ENCODE measurements at regions not wholly inside any gene's neighbourhood (a gene's known extent, or its start where the extent isn't known, plus 50 kb on each side); places are given as distances from the start of the nearest gene placed in this dataset.
"Not testable (repeated sequence)": the region's sequence is repeated elsewhere in the genome, so short reads cannot be mapped to it uniquely, and the experiment has no call there.

DNA sequence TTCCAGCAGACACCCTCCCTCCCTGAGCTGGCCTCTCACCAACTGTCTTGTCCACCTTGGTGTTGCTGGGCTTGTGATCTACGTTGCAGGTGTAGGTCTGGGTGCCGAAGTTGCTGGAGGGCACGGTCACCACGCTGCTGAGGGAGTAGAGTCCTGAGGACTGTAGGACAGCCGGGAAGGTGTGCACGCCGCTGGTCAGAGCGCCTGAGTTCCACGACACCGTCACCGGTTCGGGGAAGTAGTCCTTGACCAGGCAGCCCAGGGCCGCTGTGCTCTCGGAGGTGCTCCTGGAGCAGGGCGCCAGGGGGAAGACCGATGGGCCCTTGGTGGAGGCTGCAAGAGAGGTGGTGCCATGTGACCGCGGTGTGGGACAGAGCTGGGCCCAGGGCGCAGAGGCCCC is 118.1 kb downstream of the TMEM121 start:
- TF ChIP-seq, protein P1, sequence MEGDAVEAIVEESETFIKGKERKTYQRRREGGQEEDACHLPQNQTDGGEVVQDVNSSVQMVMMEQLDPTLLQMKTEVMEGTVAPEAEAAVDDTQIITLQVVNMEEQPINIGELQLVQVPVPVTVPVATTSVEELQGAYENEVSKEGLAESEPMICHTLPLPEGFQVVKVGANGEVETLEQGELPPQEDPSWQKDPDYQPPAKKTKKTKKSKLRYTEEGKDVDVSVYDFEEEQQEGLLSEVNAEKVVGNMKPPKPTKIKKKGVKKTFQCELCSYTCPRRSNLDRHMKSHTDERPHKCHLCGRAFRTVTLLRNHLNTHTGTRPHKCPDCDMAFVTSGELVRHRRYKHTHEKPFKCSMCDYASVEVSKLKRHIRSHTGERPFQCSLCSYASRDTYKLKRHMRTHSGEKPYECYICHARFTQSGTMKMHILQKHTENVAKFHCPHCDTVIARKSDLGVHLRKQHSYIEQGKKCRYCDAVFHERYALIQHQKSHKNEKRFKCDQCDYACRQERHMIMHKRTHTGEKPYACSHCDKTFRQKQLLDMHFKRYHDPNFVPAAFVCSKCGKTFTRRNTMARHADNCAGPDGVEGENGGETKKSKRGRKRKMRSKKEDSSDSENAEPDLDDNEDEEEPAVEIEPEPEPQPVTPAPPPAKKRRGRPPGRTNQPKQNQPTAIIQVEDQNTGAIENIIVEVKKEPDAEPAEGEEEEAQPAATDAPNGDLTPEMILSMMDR (IDR thresholded peaks at IDR 0.05), result not testable (repeated sequence)
- TF ChIP-seq EP300, POLR2AphosphoS5, POLR2A (IDR thresholded peaks at IDR 0.05): not testable (repeated sequence)

All from stomach (tissue), 4 donors.